HL-60 (cell line): ENCODE measurements at regions not wholly inside any gene's neighbourhood (a gene's known extent, or its start where the extent isn't known, plus 50 kb on each side); places are given as distances from the start of the nearest gene placed in this dataset.

Source experiments
- DNase-seq, 2 experiments: peaks; one replicate each; pipeline ENCODE4 v3.0.0-alpha.2; 2010 to 2020; ENCODE audit warnings: low read depth in 1 of 2, low spot score in 1 of 2
- H3K27ac ChIP-seq: fragments of 250-450 bp; sonication (Bioruptor Pico); replicated peaks from 2 replicates; pipeline ENCODE4 v1.5.1; 2020; ENCODE audit warnings: mild to moderate bottlenecking, moderate library complexity
- H3K27me3 ChIP-seq: fragments of 250-450 bp; sonication (Bioruptor Pico); 2 replicates; pipeline ENCODE4 v1.5.1; 2021; ENCODE audit warnings: mild to moderate bottlenecking, moderate library complexity; ENCODE audit not compliant: insufficient read depth, poor library complexity, severe bottlenecking
- H3K4me3 ChIP-seq: replicated peaks from 2 replicates; pipeline ENCODE4 v1.5.1; 2011; ENCODE audit warnings: mild to moderate bottlenecking, control low read depth, low read length; ENCODE audit not compliant: insufficient read depth
- CTCF ChIP-seq: IDR thresholded peaks from one replicate; pipeline ENCODE4 v1.5.1; 2011; ENCODE audit warnings: low read length, control low read depth, inconsistent platforms; ENCODE audit not compliant: insufficient read depth
- GABPA ChIP-seq: IDR thresholded peaks from 2 replicates; pipeline ENCODE4 v1.6.1; 2012; ENCODE audit warnings: low read depth
- POLR2AphosphoS5 ChIP-seq: IDR thresholded peaks from 2 replicates; pipeline ENCODE4 v1.6.1; 2012; ENCODE audit warnings: low read depth
- REST ChIP-seq: IDR thresholded peaks from 2 replicates; pipeline ENCODE4 v1.6.1; 2012; ENCODE audit warnings: low read depth; ENCODE audit not compliant: insufficient replicate concordance
- SPI1 ChIP-seq: IDR thresholded peaks from 2 replicates; pipeline ENCODE4 v1.6.1; 2012; ENCODE audit warnings: low read depth, mild to moderate bottlenecking, borderline replicate concordance

DNA sequence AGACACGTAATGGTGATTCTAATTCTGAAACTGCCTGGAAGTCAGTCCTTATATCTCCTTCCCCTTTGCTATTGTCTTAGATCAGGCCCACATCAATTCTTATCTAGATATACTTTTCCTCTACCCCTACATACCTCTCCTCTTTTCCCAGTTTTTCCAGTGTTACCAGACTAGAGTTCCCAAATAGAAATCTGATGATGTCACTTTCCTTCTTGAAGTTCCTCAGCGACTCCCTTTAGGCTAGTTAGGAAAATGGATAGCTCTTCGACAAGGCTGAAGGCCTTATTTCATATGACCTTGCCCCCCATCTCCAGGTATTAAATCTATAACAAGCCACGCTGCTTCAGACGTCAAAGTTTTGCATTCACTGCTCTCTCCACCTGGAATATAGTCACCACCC lies 201.1 kb upstream of the ATP2B1 start:
- no peak overlapping the region for H3K4me3 ChIP-seq
- H3K27me3 ChIP-seq, result no peaks in the 10 kb centered on the region
- TF ChIP-seq GABPA (no peak), REST (no peak)
- no peak overlapping the region for H3K27ac ChIP-seq
- no peak for DNase-seq

GRCh38 chr12:89907659-89908058 lies 199.0 kb upstream of the ATP2B1 start:
- no peak for DNase-seq
- Histone ChIP-seq H3K27ac (no peak overlapping the region), H3K27me3 (no peaks in the 10 kb centered on the region), H3K4me3 (no peak overlapping the region)
- TF ChIP-seq POLR2AphosphoS5 (no peak), REST (no peak), CTCF (no peak), SPI1 (no peak), GABPA (no peak)

GRCh38 chr12:89906824-89907223 lies 198.2 kb upstream of the ATP2B1 start:
- no peak overlapping the region for H3K27ac ChIP-seq
- H3K4me3 ChIP-seq, result no peak overlapping the region
- no peak for DNase-seq
- TF ChIP-seq POLR2AphosphoS5, result no peak
- TF ChIP-seq REST, result no peak
- TF ChIP-seq CTCF, result no peak
- no peak for TF ChIP-seq GABPA
- no peaks in the 10 kb centered on the region for H3K27me3 ChIP-seq

GRCh38 chr12:89906178-89906577 lies 197.5 kb upstream of the ATP2B1 start:
- no peaks in the 10 kb centered on the region for H3K27me3 ChIP-seq
- no peak for DNase-seq
- TF ChIP-seq CTCF (no peak), POLR2AphosphoS5 (no peak)
- H3K4me3 ChIP-seq, result no peak overlapping the region
- no peak overlapping the region for H3K27ac ChIP-seq
